HEK293 (cell line): ENCODE measurements at regions not wholly inside any gene's neighbourhood (a gene's known extent, or its start where the extent isn't known, plus 50 kb on each side); places are given as distances from the start of the nearest gene placed in this dataset.

Experiments
- CTCF ChIA-PET: fragments of 350-600 bp; formaldehyde crosslinking; extraction: SDS; loops from one replicate; lab custom pipeline; 2021; ENCODE audit warnings: antibody characterized with exemption; lab: Yijun Ruan, JAX
- POLR2A ChIA-PET: fragments of 300-600 bp; formaldehyde crosslinking; extraction: SDS; loops from one replicate; lab custom pipeline; 2020; ENCODE audit warnings: antibody characterized with exemption, inconsistent platforms; lab: Yijun Ruan, JAX
- H3K27ac ChIP-seq: fragments of 200-500 bp; sonication (Bioruptor generic); 2 replicates; pipeline ENCODE4 v1.5.1; 2014; ENCODE audit warnings: low read depth, low read length, control low read depth, inconsistent platforms; ENCODE audit errors: extremely low read depth
- H3K36me3 ChIP-seq, 2 experiments: fragments of 200-500 bp in 1 of 2; sonication (Bioruptor generic) in 1 of 2; 1 replicate in 1 of 2; 2 replicates in 1 of 2; pipeline ENCODE4 v1.5.1; 2014 to 2017; ENCODE audit warnings: inconsistent platforms in 2 of 2, low read length in 2 of 2; ENCODE audit not compliant: control insufficient read depth in 2 of 2, insufficient read depth in 1 of 2
- H3K4me1 ChIP-seq: fragments of 200-500 bp; sonication (Bioruptor generic); 2 replicates; pipeline ENCODE4 v1.5.1; 2014; ENCODE audit warnings: mild to moderate bottlenecking, low read length, inconsistent platforms; ENCODE audit not compliant: control insufficient read depth, insufficient read depth
- H3K4me3 ChIP-seq: 2 replicates; pipeline ENCODE4 v1.5.1; 2011; ENCODE audit warnings: low read depth, mild to moderate bottlenecking, control low read depth, low read length, moderate library complexity
- H3K9me3 ChIP-seq: fragments of 200-500 bp; sonication (Bioruptor generic); 2 replicates; pipeline ENCODE4 v1.5.1; 2014; ENCODE audit warnings: low read depth, low read length, inconsistent platforms; ENCODE audit not compliant: control insufficient read depth, insufficient read depth
- CTCF ChIP-seq: fragments of 450-650 bp; formaldehyde crosslinking; IDR thresholded peaks from 2 replicates; pipeline ENCODE4 v1.5.1; 2016; ENCODE audit warnings: missing biosample characterization, missing genetic modification characterization
- GLIS2 ChIP-seq: fragments of 450-650 bp; formaldehyde crosslinking; IDR thresholded peaks from 2 replicates; pipeline ENCODE4 v1.5.1; 2016; ENCODE audit warnings: missing biosample characterization, missing genetic modification characterization
- HIC1 ChIP-seq: fragments of 450-650 bp; formaldehyde crosslinking; IDR thresholded peaks from 2 replicates; pipeline ENCODE4 v1.5.1; 2016; ENCODE audit warnings: missing biosample characterization, missing genetic modification characterization
- HOXA7 ChIP-seq: sonication (generic); formaldehyde crosslinking; IDR thresholded peaks from 2 replicates; pipeline ENCODE4 v1.8.1; 2022; ENCODE audit warnings: missing genetic modification reagents, borderline replicate concordance
- PRDM4 ChIP-seq: fragments of 450-650 bp; formaldehyde crosslinking; IDR thresholded peaks from 2 replicates; pipeline ENCODE4 v1.5.1; 2017; ENCODE audit warnings: missing biosample characterization, missing genetic modification characterization
- PRDM6 ChIP-seq: fragments of 450-650 bp; formaldehyde crosslinking; IDR thresholded peaks from 2 replicates; pipeline ENCODE4 v1.5.1; 2017; ENCODE audit warnings: missing biosample characterization, missing genetic modification characterization
- SCRT1 ChIP-seq: fragments of 450-650 bp; formaldehyde crosslinking; IDR thresholded peaks from 2 replicates; pipeline ENCODE4 v1.5.1; 2016; ENCODE audit warnings: missing biosample characterization, missing genetic modification characterization, borderline replicate concordance
- ZBTB21 ChIP-seq: fragments of 450-650 bp; formaldehyde crosslinking; IDR thresholded peaks from 2 replicates; pipeline ENCODE4 v1.5.1; 2017; ENCODE audit warnings: missing biosample characterization, missing genetic modification characterization
- ZBTB8A ChIP-seq: fragments of 450-650 bp; formaldehyde crosslinking; IDR thresholded peaks from 2 replicates; pipeline ENCODE4 v1.5.1; 2016; ENCODE audit warnings: missing biosample characterization, missing genetic modification characterization
- ZNF214 ChIP-seq: fragments of 450-650 bp; formaldehyde crosslinking; IDR thresholded peaks from 2 replicates; pipeline ENCODE4 v1.5.1; 2017; ENCODE audit warnings: missing biosample characterization, mild to moderate bottlenecking, missing genetic modification characterization, borderline replicate concordance
- ZNF350 ChIP-seq: fragments of 450-650 bp; formaldehyde crosslinking; IDR thresholded peaks from 2 replicates; pipeline ENCODE4 v1.5.0; 2017; ENCODE audit warnings: missing biosample characterization, mild to moderate bottlenecking, missing genetic modification characterization
- ZNF473 ChIP-seq: fragments of 450-650 bp; formaldehyde crosslinking; IDR thresholded peaks from 2 replicates; pipeline ENCODE4 v1.5.1; 2017; ENCODE audit warnings: missing biosample characterization, missing genetic modification characterization
- ZNF510 ChIP-seq: fragments of 450-650 bp; formaldehyde crosslinking; IDR thresholded peaks from 2 replicates; pipeline ENCODE4 v1.5.1; 2018; ENCODE audit warnings: mild to moderate bottlenecking, missing genetic modification characterization, missing biosample characterization; ENCODE audit not compliant: insufficient replicate concordance
- ZNF549 ChIP-seq: fragments of 450-650 bp; IDR thresholded peaks from 2 replicates; pipeline ENCODE4 v1.5.1; 2018; ENCODE audit warnings: missing biosample characterization, missing genetic modification characterization, mild to moderate bottlenecking, inconsistent platforms, moderate library complexity
- ZNF596 ChIP-seq: fragments of 450-650 bp; IDR thresholded peaks from 2 replicates; pipeline ENCODE4 v1.5.0; 2018; ENCODE audit warnings: missing biosample characterization, mild to moderate bottlenecking, missing genetic modification characterization, moderate library complexity
- ZNF639 ChIP-seq: fragments of 450-650 bp; formaldehyde crosslinking; IDR thresholded peaks from 2 replicates; pipeline ENCODE4 v1.5.1; 2016; ENCODE audit warnings: missing biosample characterization, missing genetic modification characterization
- ZNF654 ChIP-seq: fragments of 450-650 bp; formaldehyde crosslinking; IDR thresholded peaks from 2 replicates; pipeline ENCODE4 v1.5.1; 2016; ENCODE audit warnings: low read depth, missing biosample characterization, missing genetic modification characterization
- ZNF677 ChIP-seq: fragments of 450-650 bp; IDR thresholded peaks from 2 replicates; pipeline ENCODE4 v1.5.0; 2018; ENCODE audit warnings: missing biosample characterization, mild to moderate bottlenecking, missing genetic modification characterization, moderate library complexity
- ZXDB ChIP-seq: fragments of 450-650 bp; formaldehyde crosslinking; IDR thresholded peaks from 2 replicates; pipeline ENCODE4 v1.5.1; 2016; ENCODE audit warnings: missing biosample characterization, missing genetic modification characterization

- H3K9me3 ChIP-seq, result no peaks in the 10 kb centered on the region
Measured at GRCh38 chr2:221969087-221969829, 329.5 kb downstream of the PAX3 start.

GRCh38 chr2:221962186-221962585 lies 336.6 kb downstream of the PAX3 start:
- H3K27ac ChIP-seq, result no peak overlapping the region
- CTCF ChIA-PET, result interaction anchor here (0.6 kb wide), 1 partner anchor 199 kb away, joined by 3 read pairs; no protein-coding TSS in a partner anchor
- POLR2A ChIA-PET, result no interaction called here
- H3K4me3 ChIP-seq, result no peak overlapping the region
- no peaks in the 10 kb centered on the region for H3K36me3 ChIP-seq
- H3K4me1 ChIP-seq, result no peaks in the 10 kb centered on the region
- H3K9me3 ChIP-seq, result no peaks in the 10 kb centered on the region
- TF ChIP-seq ZNF677 (tag by site-specific recombination) (no peak), ZNF596 (tag by site-specific recombination) (no peak)

More at GRCh38 chr2:221969087-221969829, 329.5 kb downstream of the PAX3 start:
- TF ChIP-seq ZNF214 (tag by site-specific recombination) (no peak), ZNF473 (no peak), ZNF639 (tag by site-specific recombination) (no peak), CTCF (tag by site-specific recombination) (peak; percentile 26; the same call in 1 of the 2 replicates), ZNF350 (tag by site-specific recombination) (no peak), ZNF654 (tag by site-specific recombination) (peak; percentile 60), HIC1 (no peak)
- TF ChIP-seq, all 188 proteins: peak for 2
- no peak overlapping the region for H3K4me3 ChIP-seq
- POLR2A ChIA-PET, result interaction anchor here (1.0 kb wide), 1 partner anchor 396 kb away, joined by 3 read pairs; no protein-coding TSS in a partner anchor
- H3K4me1 ChIP-seq, result no peaks in the 10 kb centered on the region
- no peak overlapping the region for H3K27ac ChIP-seq
- CTCF ChIA-PET, result interaction anchor here (0.6 to 1.1 kb wide), 7 partner anchors 8 to 653 kb away, joined by 3 to 8 read pairs (median 3); no protein-coding TSS in a partner anchor
- no peaks in the 10 kb centered on the region for H3K36me3 ChIP-seq

- POLR2A ChIA-PET, result no interaction called here
- TF ChIP-seq PRDM6 (no peak), HOXA7 (CRISPR knock-in tag) (no peak), GLIS2 (no peak), ZXDB (tag by site-specific recombination) (no peak), ZNF510 (tag by site-specific recombination) (no peak), ZBTB8A (tag by site-specific recombination) (no peak), SCRT1 (no peak), PRDM4 (tag by site-specific recombination) (no peak), ZBTB21 (tag by site-specific recombination) (no peak), ZNF549 (tag by site-specific recombination) (no peak)
- TF ChIP-seq, all 188 proteins: peak for 0
- CTCF ChIA-PET, result interaction anchor here (0.6 kb wide), 1 partner anchor 8 kb away, joined by 3 read pairs; no protein-coding TSS in a partner anchor
- Histone ChIP-seq H3K36me3 (no peaks in the 10 kb centered on the region), H3K9me3 (no peaks in the 10 kb centered on the region), H3K4me1 (no peaks in the 10 kb centered on the region), H3K27ac (no peak overlapping the region), H3K4me3 (no peak overlapping the region)
Measured at GRCh38 chr2:221961561-221961960, 337.2 kb downstream of the PAX3 start.
